ENCODE measurements at regions not wholly inside any gene's neighbourhood (a gene's known extent, or its start where the extent isn't known, plus 50 kb on each side); places are given as distances from the start of the nearest gene placed in this dataset.
"Not testable (repeated sequence)": the region's sequence is repeated elsewhere in the genome, so short reads cannot be mapped to it uniquely, and the experiment has no call there.

- H3K27ac Mint-ChIP-seq = no peak overlapping the region
- peaks cover 19% of the 10 kb centered on the region for H3K4me1 Mint-ChIP-seq (ENCODE audit: low read depth)
- H3K9me3 Mint-ChIP-seq (ENCODE audit: low read depth) = no peaks in the 10 kb centered on the region
- H3K36me3 Mint-ChIP-seq = no peaks in the 10 kb centered on the region
- H3K4me3 Mint-ChIP-seq = no peak overlapping the region
- H3K27me3 Mint-ChIP-seq = no peaks in the 10 kb centered on the region
These were observed 129.1 kb upstream of the SOD1 start for GRCh38 chr21:31530364-31530763.

GRCh38 chr21:31529406-31529805 is 130.1 kb upstream of the SOD1 start:
- no peaks in the 10 kb centered on the region for H3K36me3 Mint-ChIP-seq
- no peak overlapping the region for H3K4me3 Mint-ChIP-seq
- no peaks in the 10 kb centered on the region for H3K9me3 Mint-ChIP-seq (ENCODE audit: low read depth)
- no peaks in the 10 kb centered on the region for H3K27me3 Mint-ChIP-seq
- peaks cover 19% of the 10 kb centered on the region for H3K4me1 Mint-ChIP-seq (ENCODE audit: low read depth)
- H3K27ac Mint-ChIP-seq = no peak overlapping the region

- Mint-ChIP-seq H3K27me3 (no peaks in the 10 kb centered on the region), H3K27ac (no peak overlapping the region), H3K4me3 (no peak overlapping the region), H3K9me3 (ENCODE audit: low read depth) (no peaks in the 10 kb centered on the region), H3K36me3 (peaks cover 2% of the 10 kb centered on the region), H3K4me1 (ENCODE audit: low read depth) (peaks cover 19% of the 10 kb centered on the region)
These were observed 133.5 kb upstream of the SOD1 start for GRCh38 chr21:31526040-31526439.

DNA sequence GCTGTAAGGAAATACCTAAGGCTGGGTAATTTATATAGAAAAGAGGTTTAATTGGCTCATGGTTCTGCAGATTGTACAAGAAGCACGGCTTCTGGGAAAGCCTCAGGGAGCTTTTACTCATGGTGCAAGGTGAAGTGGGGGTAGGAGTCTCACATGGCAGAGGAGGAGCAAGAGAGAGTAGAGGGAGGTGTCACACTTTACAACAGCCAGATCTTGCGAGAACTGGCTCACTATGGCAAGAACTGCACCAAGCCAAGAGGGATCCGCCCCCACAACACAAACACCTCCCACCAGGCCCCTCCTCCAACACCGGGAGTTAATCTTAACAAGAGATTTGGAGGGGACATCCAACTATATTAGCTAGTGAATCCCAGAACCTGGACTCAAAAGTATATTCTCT is 135.4 kb upstream of the SOD1 start:
- Mint-ChIP-seq H3K36me3 (peaks cover 4% of the 10 kb centered on the region), H3K27me3 (no peaks in the 10 kb centered on the region)

DNA sequence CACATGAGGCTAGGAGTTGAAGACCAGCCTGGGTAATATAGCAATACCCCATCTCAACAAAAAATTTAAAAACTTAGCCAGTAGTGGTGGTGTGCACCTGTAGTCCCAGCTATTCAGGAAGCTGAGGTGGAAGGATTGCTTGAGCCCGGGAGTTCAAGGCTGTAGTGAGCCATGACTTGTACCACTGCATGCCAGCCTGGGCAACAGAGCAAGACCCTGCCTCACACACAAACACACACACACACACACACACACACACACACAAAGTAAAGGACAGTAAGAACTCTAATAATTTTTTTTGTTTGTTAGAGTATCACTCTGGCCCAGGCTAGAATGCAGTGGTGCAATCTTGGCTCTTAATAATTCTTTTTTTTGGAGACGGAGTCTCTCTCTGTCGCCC is 138.0 kb upstream of the SOD1 start:
- no peaks in the 10 kb centered on the region for H3K9me3 Mint-ChIP-seq (ENCODE audit: low read depth)
- H3K27me3 Mint-ChIP-seq = no peaks in the 10 kb centered on the region
- peaks cover 4% of the 10 kb centered on the region for H3K36me3 Mint-ChIP-seq
- H3K27ac Mint-ChIP-seq = no peak overlapping the region
- H3K4me3 Mint-ChIP-seq = no peak overlapping the region
- H3K4me1 Mint-ChIP-seq (ENCODE audit: low read depth) = peaks cover 5% of the 10 kb centered on the region

More for the DNA sequence above, 135.4 kb upstream of the SOD1 start:
- peaks cover 7% of the 10 kb centered on the region for H3K4me1 Mint-ChIP-seq (ENCODE audit: low read depth)
- H3K27ac Mint-ChIP-seq = no peak overlapping the region
- no peaks in the 10 kb centered on the region for H3K9me3 Mint-ChIP-seq (ENCODE audit: low read depth)
- H3K4me3 Mint-ChIP-seq = no peak overlapping the region

DNA sequence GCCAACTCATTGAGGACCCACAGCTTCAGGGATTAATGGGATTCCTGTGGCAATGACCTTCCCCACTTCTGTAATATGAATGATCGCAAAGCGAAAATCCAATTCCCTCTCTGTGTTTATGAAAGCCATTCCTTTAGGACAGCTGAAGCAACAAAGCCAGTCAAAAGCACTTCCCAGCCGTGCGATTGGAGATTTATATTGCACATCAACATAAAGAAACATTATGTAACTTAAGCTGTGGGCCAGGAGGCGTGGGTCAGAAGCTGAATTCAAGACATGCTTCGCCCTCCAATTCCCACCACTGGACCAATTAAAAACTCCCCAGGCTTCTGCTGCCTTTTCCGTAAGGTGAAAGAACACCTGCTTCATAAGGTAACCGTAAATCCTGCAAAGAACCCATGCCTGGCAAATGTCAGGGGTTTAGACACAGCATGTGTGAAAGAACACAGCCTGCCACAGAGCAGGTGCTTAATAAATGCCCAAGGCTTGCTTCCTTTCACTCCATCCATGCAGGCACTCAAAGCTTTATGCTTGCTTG is 138.9 kb upstream of the SOD1 start:
- no peaks in the 10 kb centered on the region for H3K27me3 Mint-ChIP-seq
- no peaks in the 10 kb centered on the region for H3K9me3 Mint-ChIP-seq (ENCODE audit: low read depth)
- peaks cover 4% of the 10 kb centered on the region for H3K36me3 Mint-ChIP-seq
- H3K27ac Mint-ChIP-seq = no peak overlapping the region
- H3K4me3 Mint-ChIP-seq = no peak overlapping the region
- peaks cover 3% of the 10 kb centered on the region for H3K4me1 Mint-ChIP-seq (ENCODE audit: low read depth)

GRCh38 chr21:31518580-31518979 is 140.9 kb upstream of the SOD1 start:
- Mint-ChIP-seq H3K4me3 (no peak overlapping the region), H3K27ac (no peak overlapping the region), H3K9me3 (ENCODE audit: low read depth) (no peaks in the 10 kb centered on the region), H3K36me3 (peaks cover 4% of the 10 kb centered on the region), H3K27me3 (no peaks in the 10 kb centered on the region), H3K4me1 (ENCODE audit: low read depth) (peaks cover 3% of the 10 kb centered on the region)

- H3K4me3 Mint-ChIP-seq = no peak overlapping the region
These were observed 141.7 kb upstream of the SOD1 start for GRCh38 chr21:31517664-31518414.

GRCh38 chr21:31515253-31515652 is 144.2 kb upstream of the SOD1 start:
- H3K27ac Mint-ChIP-seq = no peak overlapping the region

More at GRCh38 chr21:31517664-31518414, 141.7 kb upstream of the SOD1 start:
- peaks cover 4% of the 10 kb centered on the region for H3K36me3 Mint-ChIP-seq
- H3K9me3 Mint-ChIP-seq (ENCODE audit: low read depth) = no peaks in the 10 kb centered on the region
- H3K27me3 Mint-ChIP-seq = no peaks in the 10 kb centered on the region
- H3K27ac Mint-ChIP-seq = no peak overlapping the region
- H3K4me1 Mint-ChIP-seq (ENCODE audit: low read depth) = peaks cover 3% of the 10 kb centered on the region

GRCh38 chr21:31514598-31514997 is 144.9 kb upstream of the SOD1 start:
- H3K27me3 Mint-ChIP-seq = no peaks in the 10 kb centered on the region
- no peaks in the 10 kb centered on the region for H3K9me3 Mint-ChIP-seq (ENCODE audit: low read depth)
- H3K4me3 Mint-ChIP-seq = no peak overlapping the region
- peaks cover 9% of the 10 kb centered on the region for H3K4me1 Mint-ChIP-seq (ENCODE audit: low read depth)
- H3K36me3 Mint-ChIP-seq = peaks cover under 1% of the 10 kb centered on the region
- no peak overlapping the region for H3K27ac Mint-ChIP-seq

More at GRCh38 chr21:31515253-31515652, 144.2 kb upstream of the SOD1 start:
- no peaks in the 10 kb centered on the region for H3K9me3 Mint-ChIP-seq (ENCODE audit: low read depth)
- H3K4me1 Mint-ChIP-seq (ENCODE audit: low read depth) = peaks cover 4% of the 10 kb centered on the region
- no peak overlapping the region for H3K4me3 Mint-ChIP-seq
- peaks cover 2% of the 10 kb centered on the region for H3K36me3 Mint-ChIP-seq
- no peaks in the 10 kb centered on the region for H3K27me3 Mint-ChIP-seq

GRCh38 chr21:31513541-31513940 is 146.0 kb upstream of the SOD1 start:
- H3K9me3 Mint-ChIP-seq (ENCODE audit: low read depth); H3K4me3 Mint-ChIP-seq; H3K27ac Mint-ChIP-seq; H3K36me3 Mint-ChIP-seq; H3K27me3 Mint-ChIP-seq: not testable (repeated sequence)
- peaks cover 17% of the 10 kb centered on the region for H3K4me1 Mint-ChIP-seq (ENCODE audit: low read depth)

GRCh38 chr21:31511999-31512398 is 147.5 kb upstream of the SOD1 start:
- H3K36me3 Mint-ChIP-seq; H3K9me3 Mint-ChIP-seq (ENCODE audit: low read depth); H3K27me3 Mint-ChIP-seq; H3K4me3 Mint-ChIP-seq; H3K27ac Mint-ChIP-seq: not testable (repeated sequence)
- H3K4me1 Mint-ChIP-seq (ENCODE audit: low read depth) = peaks cover 16% of the 10 kb centered on the region

GRCh38 chr21:31511258-31511657 is 148.2 kb upstream of the SOD1 start:
- H3K27ac Mint-ChIP-seq = no peak overlapping the region
- H3K36me3 Mint-ChIP-seq = no peaks in the 10 kb centered on the region
- H3K9me3 Mint-ChIP-seq (ENCODE audit: low read depth) = no peaks in the 10 kb centered on the region
- no peaks in the 10 kb centered on the region for H3K27me3 Mint-ChIP-seq
- H3K4me3 Mint-ChIP-seq = no peak overlapping the region
- peaks cover 21% of the 10 kb centered on the region for H3K4me1 Mint-ChIP-seq (ENCODE audit: low read depth)

DNA sequence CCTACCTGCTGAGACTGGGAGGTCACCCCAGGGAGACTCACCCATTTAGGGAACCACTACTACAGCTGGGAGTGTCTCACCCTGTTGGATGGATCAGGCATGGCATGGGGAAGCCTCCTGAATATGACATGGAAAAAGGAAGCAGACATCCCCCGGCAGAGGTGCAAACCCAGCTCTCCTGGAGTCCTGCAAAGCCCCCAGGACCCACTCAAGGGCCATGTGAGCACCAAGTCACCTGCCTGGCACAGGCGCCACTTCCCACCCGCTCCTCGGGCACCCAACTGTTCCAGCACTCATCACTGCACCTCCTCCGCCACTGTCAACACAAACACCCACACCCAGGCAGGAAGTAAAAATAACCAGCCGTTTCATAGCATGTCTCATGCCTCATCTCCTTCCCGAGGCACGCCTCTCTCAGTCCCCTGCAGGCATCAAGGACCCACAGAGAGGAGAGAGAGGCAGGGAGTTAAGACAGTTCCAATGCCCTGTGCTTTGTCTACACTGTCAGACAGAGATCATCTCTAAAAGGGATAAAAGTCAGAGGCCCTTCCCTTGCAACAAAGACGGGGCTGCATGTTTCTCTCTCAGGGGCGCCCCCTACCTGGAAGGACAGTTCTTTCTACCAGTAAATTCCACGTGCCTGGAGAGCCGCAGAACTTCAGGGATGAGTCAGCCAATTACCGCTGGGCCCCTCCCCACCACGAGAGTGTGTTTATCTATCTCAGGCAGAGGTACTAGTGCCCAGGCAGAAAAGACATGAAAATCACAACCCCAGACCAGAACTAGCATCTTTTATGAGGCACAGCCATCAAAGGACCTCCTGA is 150.1 kb upstream of the SOD1 start:
- peak overlapping the region; percentile 70 for H3K27ac Mint-ChIP-seq
- H3K4me1 Mint-ChIP-seq (ENCODE audit: low read depth) = peaks cover 35% of the 10 kb centered on the region
- H3K9me3 Mint-ChIP-seq (ENCODE audit: low read depth) = no peaks in the 10 kb centered on the region
- H3K36me3 Mint-ChIP-seq = no peaks in the 10 kb centered on the region
- H3K27me3 Mint-ChIP-seq = no peaks in the 10 kb centered on the region
- H3K4me3 Mint-ChIP-seq = peak overlapping the region; percentile 6

GRCh38 chr21:31505975-31506374 is 153.5 kb upstream of the SOD1 start:
- Mint-ChIP-seq H3K4me1 (ENCODE audit: low read depth) (peaks cover 35% of the 10 kb centered on the region), H3K9me3 (ENCODE audit: low read depth) (no peaks in the 10 kb centered on the region), H3K36me3 (no peaks in the 10 kb centered on the region), H3K27ac (peak overlapping the region; percentile 1), H3K4me3 (no peak overlapping the region), H3K27me3 (no peaks in the 10 kb centered on the region)

Measured in activated naive CD8-positive, alpha-beta T cell (primary cell).